GM10248 (cell line): ENCODE measurements at regions not wholly inside any gene's neighbourhood (a gene's known extent, or its start where the extent isn't known, plus 50 kb on each side); places are given as distances from the start of the nearest gene placed in this dataset.

ENCODE experiments used
- CTCF ChIA-PET: fragments of 300-600 bp; sonication (Branson Sonifier 250); formaldehyde crosslinking; extraction: SDS; loops from one replicate; lab custom pipeline; 2021; ENCODE audit warnings: antibody characterized with exemption; lab: Yijun Ruan, JAX
- POLR2A ChIA-PET: fragments of 350-650 bp; sonication (Branson Sonifier 250); formaldehyde crosslinking; extraction: SDS; loops from one replicate; lab custom pipeline; 2020; ENCODE audit warnings: antibody characterized with exemption; lab: Yijun Ruan, JAX
- DNase-seq: peaks from one replicate; pipeline ENCODE4 v3.0.0; 2012; ENCODE audit errors: extremely low spot score
- TF ChIP-seq, protein P1 (sequence below): IDR thresholded peaks from 2 replicates; pipeline ENCODE4 v1.5.1; 2012; ENCODE audit warnings: mild to moderate bottlenecking, low read depth; ENCODE audit errors: extremely low read depth, missing control alignments, control extremely low read depth

DNA sequence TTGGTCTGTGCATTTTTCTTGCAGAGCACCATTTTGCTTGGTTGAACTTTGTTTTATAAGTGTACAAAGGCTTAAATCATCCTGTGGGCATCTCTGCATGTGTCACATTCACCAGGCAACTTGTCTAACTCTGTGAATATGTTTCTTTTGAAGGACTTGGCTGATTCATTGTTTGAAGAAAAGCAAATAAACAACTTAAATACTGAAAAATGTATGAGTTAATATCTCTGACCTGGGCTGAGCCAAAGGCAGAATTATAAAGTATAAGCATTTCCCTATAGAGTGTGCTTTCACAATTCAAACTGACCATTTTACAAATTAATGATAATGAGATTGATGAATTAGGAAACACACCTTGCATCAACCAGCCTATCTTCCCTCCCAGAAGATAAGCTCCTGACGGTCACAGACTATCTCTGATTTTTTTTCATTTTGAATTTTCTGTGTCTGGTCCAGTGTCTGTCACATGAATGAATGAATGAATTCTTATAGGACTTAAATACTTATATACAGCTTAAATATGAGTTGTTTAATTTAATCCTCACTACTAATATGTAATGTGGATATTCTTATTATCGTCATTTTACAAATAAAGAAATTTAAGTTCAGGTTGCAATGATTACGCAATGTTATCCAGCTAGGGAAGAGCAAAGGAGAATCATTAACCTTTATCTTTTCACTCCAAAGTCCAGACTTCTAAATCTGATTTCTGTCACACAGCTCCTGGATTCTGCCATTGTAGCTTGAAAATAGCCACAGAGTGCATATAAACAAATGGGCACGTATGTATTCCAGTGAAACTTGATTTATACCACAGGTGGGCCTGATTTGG is 182.0 kb upstream of the PHYHIPL start:
- DNase-seq: no peak
- ChIA-PET CTCF (interaction anchor here (0.9 to 2.4 kb wide), 9 partner anchors 8 to 92 kb away, joined by 3 to 9 read pairs (median 3); no protein-coding TSS in a partner anchor), POLR2A (no interaction called here)
- TF ChIP-seq, protein P1, sequence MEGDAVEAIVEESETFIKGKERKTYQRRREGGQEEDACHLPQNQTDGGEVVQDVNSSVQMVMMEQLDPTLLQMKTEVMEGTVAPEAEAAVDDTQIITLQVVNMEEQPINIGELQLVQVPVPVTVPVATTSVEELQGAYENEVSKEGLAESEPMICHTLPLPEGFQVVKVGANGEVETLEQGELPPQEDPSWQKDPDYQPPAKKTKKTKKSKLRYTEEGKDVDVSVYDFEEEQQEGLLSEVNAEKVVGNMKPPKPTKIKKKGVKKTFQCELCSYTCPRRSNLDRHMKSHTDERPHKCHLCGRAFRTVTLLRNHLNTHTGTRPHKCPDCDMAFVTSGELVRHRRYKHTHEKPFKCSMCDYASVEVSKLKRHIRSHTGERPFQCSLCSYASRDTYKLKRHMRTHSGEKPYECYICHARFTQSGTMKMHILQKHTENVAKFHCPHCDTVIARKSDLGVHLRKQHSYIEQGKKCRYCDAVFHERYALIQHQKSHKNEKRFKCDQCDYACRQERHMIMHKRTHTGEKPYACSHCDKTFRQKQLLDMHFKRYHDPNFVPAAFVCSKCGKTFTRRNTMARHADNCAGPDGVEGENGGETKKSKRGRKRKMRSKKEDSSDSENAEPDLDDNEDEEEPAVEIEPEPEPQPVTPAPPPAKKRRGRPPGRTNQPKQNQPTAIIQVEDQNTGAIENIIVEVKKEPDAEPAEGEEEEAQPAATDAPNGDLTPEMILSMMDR: no peak

DNA sequence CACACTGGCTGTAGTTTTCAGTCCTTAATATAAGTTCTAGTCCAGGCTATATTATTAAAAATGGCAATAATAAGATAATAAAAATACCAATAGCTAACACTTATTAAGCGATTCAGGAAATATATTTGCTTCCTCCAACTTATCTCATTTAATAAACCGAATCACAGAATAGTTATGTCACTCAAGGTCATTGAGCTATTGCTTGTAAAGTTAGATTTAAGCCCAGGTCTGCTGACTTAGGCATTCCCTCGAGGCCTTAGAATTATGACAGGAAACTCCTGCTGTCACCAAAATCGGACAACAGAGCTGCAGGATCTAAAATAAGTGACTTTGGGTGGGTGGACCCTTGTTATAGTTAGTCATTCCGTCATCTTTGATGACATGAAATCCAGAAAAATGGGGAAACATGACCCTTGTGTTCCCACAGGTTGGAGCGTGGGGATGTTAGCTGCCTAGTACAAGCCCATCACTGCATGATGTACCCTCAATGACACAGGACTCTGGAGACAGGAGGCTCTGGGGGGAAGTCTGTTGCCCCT is 181.3 kb upstream of the PHYHIPL start:
- POLR2A ChIA-PET: no interaction called here
- CTCF ChIA-PET: interaction anchor here (0.9 to 2.4 kb wide), 10 partner anchors 8 to 91 kb away, joined by 3 to 9 read pairs (median 4); no protein-coding TSS in a partner anchor
- no peak for DNase-seq
- TF ChIP-seq, protein P1: no peak

DNA sequence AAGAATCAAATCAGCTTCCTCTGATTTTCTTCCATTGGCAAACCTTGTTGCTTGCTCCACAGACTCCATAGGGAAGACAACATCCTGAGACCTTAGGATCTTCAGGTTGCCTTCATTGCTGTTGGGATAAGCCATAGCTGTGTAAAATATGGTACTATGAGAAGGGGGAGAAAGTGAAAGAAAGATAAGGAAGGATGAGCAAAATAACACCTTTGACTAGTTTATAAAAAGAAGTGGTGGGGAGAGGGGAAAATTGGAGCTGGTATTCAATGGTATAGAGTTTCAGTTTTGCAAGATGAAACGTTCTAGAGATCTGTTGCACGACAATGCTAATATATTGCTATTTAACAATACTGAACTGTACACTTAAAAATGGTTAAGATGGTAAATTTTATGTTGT is 180.4 kb upstream of the PHYHIPL start:
- no peak for DNase-seq
- ChIA-PET CTCF (interaction anchor here (0.9 to 2.4 kb wide), 8 partner anchors 8 to 71 kb away, joined by 3 to 9 read pairs (median 4); no protein-coding TSS in a partner anchor), POLR2A (no interaction called here)
- TF ChIP-seq, protein P1: no peak

DNA sequence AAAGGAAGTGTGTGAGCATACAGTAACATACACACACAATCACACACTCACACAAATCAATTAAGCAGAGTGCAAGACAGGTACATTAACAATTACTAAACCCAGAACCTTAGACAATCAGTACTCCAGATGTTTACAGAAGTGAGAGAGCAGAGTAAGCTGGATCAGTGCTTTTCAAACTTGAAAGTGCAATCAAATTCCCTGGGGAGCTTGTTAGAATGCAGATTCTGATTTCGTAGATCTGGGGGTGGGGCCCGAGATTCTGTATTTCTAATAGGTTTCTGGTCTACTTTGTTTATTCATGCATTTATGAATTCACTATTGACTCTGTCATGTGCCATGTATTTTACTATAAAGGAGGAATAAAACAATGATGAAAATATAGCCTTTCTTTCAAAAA is 179.6 kb upstream of the PHYHIPL start:
- TF ChIP-seq, protein P1: no peak
- CTCF ChIA-PET: interaction anchor here (0.8 to 1.7 kb wide), 2 partner anchors 9 kb away, joined by 3 to 6 read pairs; no protein-coding TSS in a partner anchor

DNA sequence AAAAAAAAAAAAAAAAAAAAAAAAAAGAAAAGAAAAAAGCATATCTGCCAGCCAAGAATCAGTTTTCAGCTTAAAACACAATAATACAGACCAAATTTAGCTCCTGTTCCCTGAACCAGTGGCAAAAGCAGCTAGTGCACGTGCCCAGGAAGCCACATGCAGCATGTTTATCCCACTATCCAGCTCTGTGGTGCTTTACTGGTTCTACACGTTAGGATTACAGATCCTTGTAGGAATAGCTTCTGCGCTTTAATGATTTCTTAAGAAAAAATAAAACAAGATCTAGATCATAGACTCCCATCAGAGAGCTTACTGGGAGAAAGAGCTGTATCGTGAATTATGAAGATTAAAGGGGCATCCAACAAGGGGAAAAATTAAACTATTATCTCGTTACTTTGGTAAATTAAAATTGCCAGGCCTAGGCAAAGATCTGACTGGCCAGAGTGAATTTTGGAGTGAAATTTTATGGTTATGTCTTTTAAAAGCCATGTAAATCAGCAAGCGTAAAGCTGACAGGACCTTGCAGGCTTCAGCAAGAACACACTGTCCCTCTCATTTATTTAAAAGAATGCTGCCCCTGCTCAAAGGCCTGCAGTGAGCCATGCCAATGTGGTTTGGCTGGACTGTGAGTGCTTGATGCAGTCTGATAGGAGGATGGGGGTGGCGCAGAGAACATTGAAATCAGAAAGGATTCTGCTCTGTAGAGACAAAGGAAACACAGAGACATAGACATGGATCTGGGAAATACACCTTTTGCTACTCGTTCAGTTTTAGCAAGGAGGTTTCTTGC is 177.3 kb upstream of the PHYHIPL start:
- no peak for DNase-seq
- TF ChIP-seq, protein P1: no peak
- CTCF ChIA-PET: interaction anchor here (1.0 to 1.4 kb wide), 5 partner anchors 12 to 69 kb away, joined by 3 to 4 read pairs (median 3); no protein-coding TSS in a partner anchor
- POLR2A ChIA-PET: interaction anchor here (0.8 to 0.9 kb wide), 2 partner anchors 38 to 46 kb away, joined by 6 to 10 read pairs; no protein-coding TSS in a partner anchor

More for the DNA sequence above, 179.6 kb upstream of the PHYHIPL start:
- POLR2A ChIA-PET: no interaction called here
- no peak for DNase-seq
